AG04450 (cell line): ENCODE measurements at regions not wholly inside any gene's neighbourhood (a gene's known extent, or its start where the extent isn't known, plus 50 kb on each side); places are given as distances from the start of the nearest gene placed in this dataset.

Experiments
- CTCF ChIA-PET: fragments of 300-600, 350-600 bp; formaldehyde crosslinking; extraction: SDS; loops from one replicate; lab custom pipeline; 2022; ENCODE audit warnings: antibody characterized with exemption, inconsistent platforms; lab: Charles Lee
- POLR2A ChIA-PET: fragments of 350-600 bp; formaldehyde crosslinking; extraction: SDS; loops from one replicate; lab custom pipeline; 2021; ENCODE audit warnings: antibody characterized with exemption, inconsistent platforms; lab: Yijun Ruan, JAX
- DNase-seq: peaks from one replicate; pipeline ENCODE4 v3.0.0-alpha.2; 2011; ENCODE audit warnings: low read depth, low spot score
- H3K27ac ChIP-seq: one replicate; pipeline ENCODE4 v1.5.1; 2012; ENCODE audit warnings: low read depth, low read length, control low read depth
- H3K27me3 ChIP-seq: one replicate; pipeline ENCODE4 v1.6.0; 2012; ENCODE audit warnings: low read length; ENCODE audit not compliant: control insufficient read depth, insufficient read depth
- H3K4me3 ChIP-seq: 2 replicates; pipeline ENCODE4 v1.5.1; 2011; ENCODE audit warnings: mild to moderate bottlenecking, low read depth, low read length, control low read depth
- H3K9me3 ChIP-seq: 2 replicates; pipeline ENCODE4 v1.5.1; 2012; ENCODE audit warnings: low read length; ENCODE audit not compliant: control insufficient read depth, insufficient read depth
- CTCF ChIP-seq: IDR thresholded peaks from 2 replicates; pipeline ENCODE4 v1.5.1; 2011; ENCODE audit warnings: low read depth, low read length, control low read depth, inconsistent platforms

- Histone ChIP-seq H3K27ac (no peak overlapping the region), H3K9me3 (no peaks in the 10 kb centered on the region), H3K27me3 (no peaks in the 10 kb centered on the region), H3K4me3 (no peak overlapping the region)
- ChIA-PET CTCF (no interaction called here), POLR2A (no interaction called here)
- DNase-seq = no peak
- no peak for TF ChIP-seq CTCF
Measured at GRCh38 chr10:64379898-64380297, 858.7 kb downstream of the REEP3 start.

DNA sequence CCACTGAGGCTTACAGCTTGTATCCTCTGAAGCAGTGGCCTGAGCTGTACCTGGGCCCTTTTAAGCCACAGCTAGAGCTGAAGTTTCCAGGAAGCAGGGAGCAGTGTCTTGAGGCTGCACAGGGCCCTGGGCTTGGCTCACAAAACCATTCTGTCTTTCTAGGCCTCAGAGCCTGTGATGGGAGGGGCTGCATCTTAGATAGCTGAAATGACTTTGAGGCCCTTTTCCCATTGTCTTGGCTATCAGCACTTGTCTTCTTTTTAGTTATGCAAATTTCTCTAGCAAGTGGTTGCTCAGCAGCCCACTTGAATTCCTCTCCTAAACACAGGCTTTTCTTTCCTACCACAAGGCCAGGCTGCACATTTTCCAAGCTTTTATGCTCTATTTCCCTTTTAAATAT is 864.2 kb downstream of the REEP3 start:
- H3K27me3 ChIP-seq = no peaks in the 10 kb centered on the region
- H3K4me3 ChIP-seq = no peak overlapping the region
- ChIA-PET CTCF (no interaction called here), POLR2A (no interaction called here)
- no peak overlapping the region for H3K27ac ChIP-seq
- no peak for DNase-seq
- TF ChIP-seq CTCF = no peak
- no peaks in the 10 kb centered on the region for H3K9me3 ChIP-seq

DNA sequence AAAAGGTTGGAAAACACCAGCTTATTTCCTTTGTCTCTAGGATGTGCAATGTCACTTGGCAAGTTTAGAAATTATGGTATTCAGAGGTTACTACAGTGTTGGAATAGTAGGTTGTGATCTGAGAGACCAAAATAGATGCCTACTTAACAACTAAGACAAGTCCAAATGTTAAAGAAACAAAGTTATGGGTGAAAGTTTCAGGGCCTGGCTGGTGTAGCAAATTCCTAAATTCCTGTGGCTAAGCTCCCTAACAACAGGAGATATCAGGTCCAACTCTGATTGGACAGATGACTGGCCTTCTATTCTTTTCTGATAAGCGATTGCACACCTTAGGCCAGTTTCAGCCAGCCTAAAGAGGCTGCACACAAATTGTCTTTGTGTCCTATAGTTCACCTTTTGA is 873.5 kb downstream of the REEP3 start:
- no peak for TF ChIP-seq CTCF
- Histone ChIP-seq H3K9me3 (no peaks in the 10 kb centered on the region), H3K27ac (no peak overlapping the region), H3K4me3 (no peak overlapping the region), H3K27me3 (no peaks in the 10 kb centered on the region)
- CTCF ChIA-PET = no interaction called here
- POLR2A ChIA-PET = no interaction called here
- DNase-seq = peak; percentile 1

- no peak overlapping the region for H3K4me3 ChIP-seq
- ChIA-PET CTCF (no interaction called here), POLR2A (no interaction called here)
- TF ChIP-seq CTCF = no peak
- no peaks in the 10 kb centered on the region for H3K9me3 ChIP-seq
- H3K27me3 ChIP-seq = no peaks in the 10 kb centered on the region
- DNase-seq = peak; percentile 2
- no peak overlapping the region for H3K27ac ChIP-seq
Measured at GRCh38 chr10:64396105-64396708, 875.0 kb downstream of the REEP3 start.

GRCh38 chr10:64397125-64397524 is 875.9 kb downstream of the REEP3 start:
- H3K27ac ChIP-seq = no peak overlapping the region
- no peak for DNase-seq
- H3K27me3 ChIP-seq = no peaks in the 10 kb centered on the region
- CTCF ChIA-PET = no interaction called here
- H3K9me3 ChIP-seq = no peaks in the 10 kb centered on the region
- no peak for TF ChIP-seq CTCF
- POLR2A ChIA-PET = no interaction called here
- H3K4me3 ChIP-seq = no peak overlapping the region
